Stimulated activated naive CD8-positive, alpha-beta T cell treated with anti-CD3 and anti-CD28 coated beads, Interleukin-15, amount 100 ng/mL, for 72 hours (primary cell): ENCODE measurements at regions not wholly inside any gene's neighbourhood (a gene's known extent, or its start where the extent isn't known, plus 50 kb on each side); places are given as distances from the start of the nearest gene placed in this dataset.

ENCODE experiments used
- ATAC-seq: fragments of 150-1000 bp; cut with Tn5 transposase; 2 replicates; pipeline ENCODE4 v1.10.0; 2021; ENCODE audit warnings: mild to moderate bottlenecking, moderate library complexity
- DNase-seq, 2 donors: peaks; one replicate each; pipeline ENCODE4 v3.0.0; 2021 to 2022
- H3K27ac Mint-ChIP-seq, 2 donors: one replicate each; pipeline ENCODE4 v1.8.0; 2022; ENCODE audit warnings: mild to moderate bottlenecking in 2 of 2, mixed read lengths in 2 of 2, moderate library complexity in 2 of 2
- H3K27me3 Mint-ChIP-seq: one replicate; pipeline ENCODE4 v1.8.0; 2022; ENCODE audit warnings: mixed read lengths
- H3K4me1 Mint-ChIP-seq: one replicate; pipeline ENCODE4 v1.8.0; 2022; ENCODE audit warnings: mild to moderate bottlenecking, mixed read lengths
- H3K4me3 Mint-ChIP-seq, 2 donors: one replicate each; pipeline ENCODE4 v1.8.0; 2022; ENCODE audit warnings: mild to moderate bottlenecking in 2 of 2, mixed read lengths in 2 of 2, moderate library complexity in 1 of 2
- H3K9me3 Mint-ChIP-seq, 2 donors: one replicate each; pipeline ENCODE4 v1.8.0; 2022; ENCODE audit warnings: mixed read lengths in 2 of 2

- DNase-seq (no peak), ATAC-seq (no peak)
- H3K4me1 Mint-ChIP-seq: no peaks in the 10 kb centered on the region
- H3K4me3 Mint-ChIP-seq: no peak overlapping the region
- H3K9me3 Mint-ChIP-seq: no peaks in the 10 kb centered on the region
- no peaks in the 10 kb centered on the region for H3K27me3 Mint-ChIP-seq
- no peak overlapping the region for H3K27ac Mint-ChIP-seq
Measured at GRCh38 chr1:87753366-87753765, 424.7 kb downstream of the LMO4 start.

DNA sequence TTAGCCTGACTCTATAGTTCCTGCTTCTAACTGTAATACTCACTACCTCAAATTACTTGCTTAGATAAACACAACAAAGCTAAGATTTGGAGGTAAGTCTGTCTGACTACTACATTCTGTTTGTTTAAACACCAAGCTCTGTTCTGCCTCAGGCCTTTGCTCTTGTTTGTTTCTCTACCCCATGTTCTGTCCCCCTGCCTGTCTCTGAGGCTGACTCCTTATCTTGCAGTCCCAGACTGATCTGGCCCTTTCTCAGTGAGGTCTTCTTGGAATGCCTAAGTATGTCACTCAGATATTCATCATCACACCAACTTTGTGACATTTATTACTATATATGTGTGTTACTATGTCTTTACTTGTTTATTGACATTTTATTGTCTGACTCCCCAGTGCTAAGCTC lies 425.5 kb downstream of the LMO4 start:
- Mint-ChIP-seq H3K9me3 (no peaks in the 10 kb centered on the region), H3K27ac (no peak overlapping the region), H3K4me3 (no peak overlapping the region), H3K27me3 (no peaks in the 10 kb centered on the region), H3K4me1 (no peaks in the 10 kb centered on the region)
- ATAC-seq (no peak), DNase-seq (no peak)

- Mint-ChIP-seq H3K9me3 (no peaks in the 10 kb centered on the region), H3K4me1 (no peaks in the 10 kb centered on the region), H3K4me3 (no peak overlapping the region), H3K27ac (no peak overlapping the region), H3K27me3 (no peaks in the 10 kb centered on the region)
- ATAC-seq: no peak
- no peak for DNase-seq
Measured at GRCh38 chr1:87757676-87758075, 429.0 kb downstream of the LMO4 start.

- peaks cover 7% of the 10 kb centered on the region for H3K4me1 Mint-ChIP-seq
- H3K9me3 Mint-ChIP-seq: no peaks in the 10 kb centered on the region
- DNase-seq: no peak
- no peak for ATAC-seq
- H3K27ac Mint-ChIP-seq: no peak overlapping the region
- H3K27me3 Mint-ChIP-seq: no peaks in the 10 kb centered on the region
- no peak overlapping the region for H3K4me3 Mint-ChIP-seq
Measured at GRCh38 chr1:87759421-87760087, 430.9 kb downstream of the LMO4 start.

GRCh38 chr1:87760155-87760554 lies 431.5 kb downstream of the LMO4 start:
- Mint-ChIP-seq H3K27ac (no peak overlapping the region), H3K4me1 (peaks cover 7% of the 10 kb centered on the region), H3K27me3 (no peaks in the 10 kb centered on the region), H3K9me3 (no peaks in the 10 kb centered on the region), H3K4me3 (no peak overlapping the region)
- ATAC-seq (no peak), DNase-seq (no peak)

DNA sequence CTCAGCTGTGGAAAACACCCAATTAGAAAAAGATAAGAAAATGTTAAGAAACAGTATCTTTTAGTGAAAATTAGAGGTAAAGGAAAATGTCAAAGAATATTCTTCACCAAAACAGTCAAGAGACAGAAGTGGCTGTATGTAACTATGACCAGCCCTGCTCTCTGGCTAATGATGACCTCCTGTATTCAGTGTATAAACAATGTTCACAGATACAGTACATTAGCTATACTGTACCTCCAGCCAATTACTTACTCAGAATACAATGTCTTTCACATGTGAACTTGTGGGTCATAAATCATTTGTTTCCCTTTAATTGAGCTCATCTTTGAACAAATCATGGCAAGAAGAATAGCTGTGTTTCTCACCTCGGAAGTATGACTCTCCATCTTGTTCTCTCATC lies 432.0 kb downstream of the LMO4 start:
- DNase-seq (no peak), ATAC-seq (no peak)
- no peak overlapping the region for H3K4me3 Mint-ChIP-seq
- no peaks in the 10 kb centered on the region for H3K27me3 Mint-ChIP-seq
- no peaks in the 10 kb centered on the region for H3K9me3 Mint-ChIP-seq
- peaks cover 7% of the 10 kb centered on the region for H3K4me1 Mint-ChIP-seq
- H3K27ac Mint-ChIP-seq: no peak overlapping the region

DNA sequence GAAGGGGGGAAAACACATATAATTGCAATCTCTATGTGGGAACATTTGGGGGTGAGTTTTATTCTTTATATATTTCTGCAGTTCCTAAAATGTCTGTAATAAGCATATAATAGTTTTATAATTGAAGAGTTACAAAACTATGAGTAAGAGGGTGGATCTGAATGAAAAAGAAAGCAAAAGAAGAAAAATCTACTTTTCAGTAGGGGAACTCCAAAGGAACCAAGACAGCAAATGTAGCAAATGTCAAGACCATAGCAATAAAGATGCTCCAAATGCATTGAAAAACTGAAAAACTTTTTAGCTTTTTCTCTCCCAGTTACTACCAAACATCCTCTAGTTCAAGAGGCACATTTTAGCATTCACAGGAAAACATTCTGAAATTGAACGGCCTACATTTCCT lies 434.8 kb downstream of the LMO4 start:
- ATAC-seq: no peak
- H3K4me3 Mint-ChIP-seq: no peak overlapping the region
- no peaks in the 10 kb centered on the region for H3K9me3 Mint-ChIP-seq
- H3K4me1 Mint-ChIP-seq: peaks cover 7% of the 10 kb centered on the region
- DNase-seq: no peak
- H3K27me3 Mint-ChIP-seq: no peaks in the 10 kb centered on the region
- no peak overlapping the region for H3K27ac Mint-ChIP-seq

- no peak overlapping the region for H3K4me3 Mint-ChIP-seq
- no peak overlapping the region for H3K27ac Mint-ChIP-seq
- no peak for DNase-seq
- no peaks in the 10 kb centered on the region for H3K9me3 Mint-ChIP-seq
- peaks cover 7% of the 10 kb centered on the region for H3K4me1 Mint-ChIP-seq
- H3K27me3 Mint-ChIP-seq: no peaks in the 10 kb centered on the region
- no peak for ATAC-seq
Measured at GRCh38 chr1:87765057-87765680, 436.5 kb downstream of the LMO4 start.

GRCh38 chr1:87765681-87766070 lies 437.0 kb downstream of the LMO4 start:
- DNase-seq (no peak), ATAC-seq (no peak)
- no peak overlapping the region for H3K4me3 Mint-ChIP-seq
- H3K27me3 Mint-ChIP-seq: no peaks in the 10 kb centered on the region
- H3K27ac Mint-ChIP-seq: no peak overlapping the region
- H3K4me1 Mint-ChIP-seq: peaks cover 7% of the 10 kb centered on the region
- H3K9me3 Mint-ChIP-seq: no peaks in the 10 kb centered on the region

DNA sequence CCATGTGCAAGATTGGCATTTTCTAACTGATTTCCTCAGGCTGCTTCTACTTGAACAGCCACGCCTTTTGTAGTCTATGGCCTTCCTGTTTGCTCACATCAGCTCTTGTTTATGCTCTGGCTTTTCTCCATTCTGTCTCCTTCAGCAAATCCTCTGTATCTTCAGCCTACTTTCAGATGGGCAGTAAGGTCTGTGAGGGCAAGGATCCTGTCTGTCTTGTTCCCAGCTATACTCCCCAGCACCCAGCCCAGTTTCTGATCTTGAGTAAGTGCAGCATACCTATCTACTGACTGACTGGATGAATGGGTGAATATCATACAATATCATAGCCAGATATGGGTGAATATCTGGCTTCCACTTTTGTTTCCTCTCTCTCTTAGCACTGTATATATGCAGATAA lies 438.1 kb downstream of the LMO4 start:
- ATAC-seq (no peak), DNase-seq (no peak)
- no peaks in the 10 kb centered on the region for H3K27me3 Mint-ChIP-seq
- H3K4me1 Mint-ChIP-seq: peaks cover 7% of the 10 kb centered on the region
- no peaks in the 10 kb centered on the region for H3K9me3 Mint-ChIP-seq
- H3K4me3 Mint-ChIP-seq: no peak overlapping the region
- H3K27ac Mint-ChIP-seq: no peak overlapping the region

DNA sequence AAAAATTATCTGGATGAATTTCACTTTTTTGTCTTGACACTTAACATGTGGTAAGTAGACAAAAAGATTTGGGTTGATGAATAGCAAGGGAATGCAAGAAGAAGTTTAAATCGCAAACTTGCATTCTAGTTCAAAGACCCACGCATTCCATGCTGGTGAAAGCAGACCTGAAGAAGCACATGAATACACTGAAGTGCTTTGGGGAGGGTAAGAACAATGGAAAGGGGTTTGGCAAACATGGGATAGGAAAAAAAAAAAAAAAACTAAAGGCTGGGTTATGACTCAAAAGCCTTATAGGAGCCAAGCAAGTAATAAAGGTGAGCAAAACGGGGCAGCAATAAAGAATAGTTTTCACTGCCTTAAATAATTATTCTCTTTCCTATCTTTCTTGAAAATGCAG lies 450.2 kb downstream of the LMO4 start:
- DNase-seq (no peak), ATAC-seq (no peak)
- Mint-ChIP-seq H3K4me3 (no peak overlapping the region), H3K4me1 (no peaks in the 10 kb centered on the region), H3K27me3 (peaks cover 5% of the 10 kb centered on the region), H3K9me3 (no peaks in the 10 kb centered on the region), H3K27ac (no peak overlapping the region)

- Mint-ChIP-seq H3K27me3 (no peaks in the 10 kb centered on the region), H3K4me1 (no peaks in the 10 kb centered on the region), H3K9me3 (no peaks in the 10 kb centered on the region), H3K27ac (no peak overlapping the region), H3K4me3 (no peak overlapping the region)
- ATAC-seq (no peak), DNase-seq (no peak)
Measured at GRCh38 chr1:87781554-87781953, 452.9 kb downstream of the LMO4 start.

- H3K4me3 Mint-ChIP-seq: no peak overlapping the region
- no peaks in the 10 kb centered on the region for H3K9me3 Mint-ChIP-seq
- H3K27me3 Mint-ChIP-seq: no peaks in the 10 kb centered on the region
- H3K27ac Mint-ChIP-seq: no peak overlapping the region
- no peaks in the 10 kb centered on the region for H3K4me1 Mint-ChIP-seq
- no peak for DNase-seq
- no peak for ATAC-seq
Measured at GRCh38 chr1:87783315-87783714, 454.6 kb downstream of the LMO4 start.

DNA sequence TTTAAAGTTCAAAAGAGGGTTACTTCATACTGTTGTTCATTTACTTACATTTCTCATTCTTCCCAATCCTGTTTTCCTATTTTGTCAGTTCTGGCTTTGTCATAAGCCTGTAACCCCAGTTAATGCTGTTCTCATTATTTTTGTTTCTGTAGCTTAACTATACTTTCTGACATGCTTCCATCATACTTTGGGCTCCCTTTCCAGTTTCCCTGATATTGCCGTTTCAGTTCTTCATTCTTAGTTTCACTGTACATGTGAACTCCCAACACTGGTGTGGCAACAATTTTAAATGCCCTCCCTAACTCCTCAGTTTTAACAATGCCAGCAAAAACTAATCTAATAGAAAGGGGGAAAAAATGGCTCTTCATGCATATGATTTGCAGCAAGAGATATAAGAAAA lies 456.7 kb downstream of the LMO4 start:
- ATAC-seq: no peak
- Mint-ChIP-seq H3K27ac (no peak overlapping the region), H3K4me1 (no peaks in the 10 kb centered on the region), H3K4me3 (no peak overlapping the region), H3K27me3 (no peaks in the 10 kb centered on the region), H3K9me3 (no peaks in the 10 kb centered on the region)
- no peak for DNase-seq

GRCh38 chr1:87786229-87786628 lies 457.5 kb downstream of the LMO4 start:
- Mint-ChIP-seq H3K4me3 (no peak overlapping the region), H3K27ac (no peak overlapping the region), H3K27me3 (no peaks in the 10 kb centered on the region), H3K4me1 (no peaks in the 10 kb centered on the region), H3K9me3 (no peaks in the 10 kb centered on the region)
- ATAC-seq: no peak
- no peak for DNase-seq

- DNase-seq (no peak), ATAC-seq (no peak)
- Mint-ChIP-seq H3K4me3 (no peak overlapping the region), H3K9me3 (no peaks in the 10 kb centered on the region), H3K27me3 (no peaks in the 10 kb centered on the region), H3K4me1 (no peaks in the 10 kb centered on the region), H3K27ac (no peak overlapping the region)
Measured at GRCh38 chr1:87786861-87787545, 458.3 kb downstream of the LMO4 start.
